ENCODE measurements at regions not wholly inside any gene's neighbourhood (a gene's known extent, or its start where the extent isn't known, plus 50 kb on each side); places are given as distances from the start of the nearest gene placed in this dataset.

- no peak for DNase-seq
- Histone ChIP-seq H3K27me3 (no peaks in the 10 kb centered on the region), H3K36me3 (no peaks in the 10 kb centered on the region), H3K27ac (no peak overlapping the region), H3K9me3 (no peaks in the 10 kb centered on the region), H3K4me3 (no peak overlapping the region), H3K4me1 (no peaks in the 10 kb centered on the region)
- intact Hi-C loops (cut with DNase I; ENCODE audit: low total_unique reads), result no loop called here
- TF ChIP-seq CTCF (IDR thresholded peaks at IDR 0.05), result no peak
Observed at GRCh38 chr1:195550071-195550862, 1058.0 kb downstream of the KCNT2 start.

GRCh38 chr1:195530961-195531360, 1077.3 kb downstream of the KCNT2 start:
- H3K27me3 ChIP-seq, result no peaks in the 10 kb centered on the region
- H3K36me3 ChIP-seq, result no peaks in the 10 kb centered on the region
- H3K4me3 ChIP-seq, result no peak overlapping the region
- intact Hi-C loops (cut with DNase I; ENCODE audit: low total_unique reads), result no loop called here
- DNase-seq, result no peak
- no peaks in the 10 kb centered on the region for H3K9me3 ChIP-seq
- H3K4me1 ChIP-seq, result no peaks in the 10 kb centered on the region
- no peak overlapping the region for H3K27ac ChIP-seq
- no peak for TF ChIP-seq CTCF (IDR thresholded peaks at IDR 0.05)

GRCh38 chr1:195529881-195530280, 1078.4 kb downstream of the KCNT2 start:
- Histone ChIP-seq H3K4me3 (no peak overlapping the region), H3K27me3 (no peaks in the 10 kb centered on the region), H3K36me3 (no peaks in the 10 kb centered on the region), H3K9me3 (no peaks in the 10 kb centered on the region), H3K27ac (no peak overlapping the region), H3K4me1 (no peaks in the 10 kb centered on the region)
- TF ChIP-seq CTCF (IDR thresholded peaks at IDR 0.05), result no peak
- DNase-seq, result no peak
- intact Hi-C loops (cut with DNase I; ENCODE audit: low total_unique reads), result no loop called here

GRCh38 chr1:195520757-195521156, 1087.5 kb downstream of the KCNT2 start:
- H3K27ac ChIP-seq, result no peak overlapping the region
- no peaks in the 10 kb centered on the region for H3K36me3 ChIP-seq
- TF ChIP-seq CTCF (IDR thresholded peaks at IDR 0.05), result no peak
- H3K4me3 ChIP-seq, result no peak overlapping the region
- no peaks in the 10 kb centered on the region for H3K4me1 ChIP-seq
- no peaks in the 10 kb centered on the region for H3K9me3 ChIP-seq
- no peak for DNase-seq
- intact Hi-C loops (cut with DNase I; ENCODE audit: low total_unique reads), result no loop called here
- H3K27me3 ChIP-seq, result no peaks in the 10 kb centered on the region

- Histone ChIP-seq H3K9me3 (no peaks in the 10 kb centered on the region), H3K4me3 (no peak overlapping the region), H3K4me1 (no peaks in the 10 kb centered on the region), H3K27ac (no peak overlapping the region), H3K36me3 (no peaks in the 10 kb centered on the region), H3K27me3 (no peaks in the 10 kb centered on the region)
- intact Hi-C loops (cut with DNase I; ENCODE audit: low total_unique reads), result no loop called here
- no peak for TF ChIP-seq CTCF (IDR thresholded peaks at IDR 0.05)
- DNase-seq, result no peak
Observed at GRCh38 chr1:195516036-195516435, 1092.2 kb downstream of the KCNT2 start.

All from tibial artery (tissue), 4 donors.